Ovary (tissue), 3 donors: ENCODE measurements at regions not wholly inside any gene's neighbourhood (a gene's known extent, or its start where the extent isn't known, plus 50 kb on each side); places are given as distances from the start of the nearest gene placed in this dataset.

Experiments used
- CTCF ChIP-seq, 3 donors: fragments of 450-650 bp in 2 of 3; fragments of 200-600 bp in 1 of 3; IDR thresholded peaks; one replicate each; pipeline versions ENCODE4 v1.5.1 to v1.8.0; 2016 to 2022; ENCODE audit warnings: antibody characterized with exemption in 3 of 3, mild to moderate bottlenecking in 1 of 3
- POLR2A ChIP-seq: fragments of 450-650 bp; IDR thresholded peaks from one replicate; pipeline ENCODE4 v1.6.1; 2017; ENCODE audit warnings: antibody characterized with exemption, mild to moderate bottlenecking, moderate library complexity
- donor health status: DM: no; HTN: no; CAD: no.

GRCh38 chr20:52054123-52054522, 137.5 kb downstream of the ZFP64 start:
- TF ChIP-seq CTCF (IDR thresholded peaks at IDR 0.05) (no peak), POLR2A (no peak)
